ENCODE measurements at regions not wholly inside any gene's neighbourhood (a gene's known extent, or its start where the extent isn't known, plus 50 kb on each side); places are given as distances from the start of the nearest gene placed in this dataset.

DNA sequence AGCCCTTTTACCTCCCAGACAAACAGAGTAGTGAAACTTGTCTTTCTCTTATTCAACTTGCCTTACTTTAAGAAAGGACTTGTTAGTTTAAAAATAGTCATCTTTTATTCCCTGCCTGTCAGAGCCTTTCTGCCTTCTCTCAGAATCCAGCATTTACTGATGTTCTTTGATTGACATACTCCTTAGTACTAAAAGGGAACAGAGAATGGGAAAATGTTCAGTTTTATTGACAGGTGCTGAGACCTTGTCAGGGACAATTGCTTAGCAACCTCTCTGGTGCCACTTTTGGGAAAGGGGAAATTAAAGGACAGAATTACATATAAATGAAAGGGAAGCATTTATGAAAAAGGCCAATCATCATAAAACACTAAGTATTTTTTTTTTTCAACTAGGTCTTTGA, 378.3 kb downstream of the PDCD6IP start:
- TF ChIP-seq, protein P1, sequence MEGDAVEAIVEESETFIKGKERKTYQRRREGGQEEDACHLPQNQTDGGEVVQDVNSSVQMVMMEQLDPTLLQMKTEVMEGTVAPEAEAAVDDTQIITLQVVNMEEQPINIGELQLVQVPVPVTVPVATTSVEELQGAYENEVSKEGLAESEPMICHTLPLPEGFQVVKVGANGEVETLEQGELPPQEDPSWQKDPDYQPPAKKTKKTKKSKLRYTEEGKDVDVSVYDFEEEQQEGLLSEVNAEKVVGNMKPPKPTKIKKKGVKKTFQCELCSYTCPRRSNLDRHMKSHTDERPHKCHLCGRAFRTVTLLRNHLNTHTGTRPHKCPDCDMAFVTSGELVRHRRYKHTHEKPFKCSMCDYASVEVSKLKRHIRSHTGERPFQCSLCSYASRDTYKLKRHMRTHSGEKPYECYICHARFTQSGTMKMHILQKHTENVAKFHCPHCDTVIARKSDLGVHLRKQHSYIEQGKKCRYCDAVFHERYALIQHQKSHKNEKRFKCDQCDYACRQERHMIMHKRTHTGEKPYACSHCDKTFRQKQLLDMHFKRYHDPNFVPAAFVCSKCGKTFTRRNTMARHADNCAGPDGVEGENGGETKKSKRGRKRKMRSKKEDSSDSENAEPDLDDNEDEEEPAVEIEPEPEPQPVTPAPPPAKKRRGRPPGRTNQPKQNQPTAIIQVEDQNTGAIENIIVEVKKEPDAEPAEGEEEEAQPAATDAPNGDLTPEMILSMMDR (IDR thresholded peaks at IDR 0.05): no peak
- no peak for TF ChIP-seq POLR2A (IDR thresholded peaks at IDR 0.05)
